NCI-H2107 (cell line): ENCODE measurements at regions not wholly inside any gene's neighbourhood (a gene's known extent, or its start where the extent isn't known, plus 50 kb on each side); places are given as distances from the start of the nearest gene placed in this dataset.
"Not testable (repeated sequence)": the region's sequence is repeated elsewhere in the genome, so short reads cannot be mapped to it uniquely, and the experiment has no call there.

ENCODE experiments used
- DNase-seq: peaks from one replicate; lab custom pipeline; 2025; lab: John Stamatoyannopoulos, UW

DNA sequence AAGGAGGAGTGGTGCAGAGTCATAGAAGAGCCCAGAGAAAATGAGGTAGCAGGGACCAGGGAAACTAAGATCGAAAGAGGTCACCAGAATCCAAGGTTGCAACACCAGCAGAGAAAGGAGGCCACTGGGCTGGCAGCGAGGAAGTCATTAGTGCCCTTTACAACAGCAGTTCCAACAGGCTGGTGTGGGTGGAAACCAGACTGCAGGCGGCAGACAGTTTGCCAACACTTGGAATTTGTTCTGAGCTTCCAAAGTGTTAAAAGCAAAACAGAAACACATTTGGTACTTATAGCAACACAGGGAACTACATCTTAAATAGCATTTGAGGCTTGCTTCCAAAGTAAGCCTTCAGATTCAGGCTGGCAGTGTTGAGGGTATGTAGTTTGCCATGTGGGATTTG, 95.2 kb upstream of the PWP1 start:
- DNase-seq = no peak

- DNase-seq = no peak
These were observed 94.7 kb upstream of the PWP1 start for GRCh38 chr12:107590814-107591375.

DNA sequence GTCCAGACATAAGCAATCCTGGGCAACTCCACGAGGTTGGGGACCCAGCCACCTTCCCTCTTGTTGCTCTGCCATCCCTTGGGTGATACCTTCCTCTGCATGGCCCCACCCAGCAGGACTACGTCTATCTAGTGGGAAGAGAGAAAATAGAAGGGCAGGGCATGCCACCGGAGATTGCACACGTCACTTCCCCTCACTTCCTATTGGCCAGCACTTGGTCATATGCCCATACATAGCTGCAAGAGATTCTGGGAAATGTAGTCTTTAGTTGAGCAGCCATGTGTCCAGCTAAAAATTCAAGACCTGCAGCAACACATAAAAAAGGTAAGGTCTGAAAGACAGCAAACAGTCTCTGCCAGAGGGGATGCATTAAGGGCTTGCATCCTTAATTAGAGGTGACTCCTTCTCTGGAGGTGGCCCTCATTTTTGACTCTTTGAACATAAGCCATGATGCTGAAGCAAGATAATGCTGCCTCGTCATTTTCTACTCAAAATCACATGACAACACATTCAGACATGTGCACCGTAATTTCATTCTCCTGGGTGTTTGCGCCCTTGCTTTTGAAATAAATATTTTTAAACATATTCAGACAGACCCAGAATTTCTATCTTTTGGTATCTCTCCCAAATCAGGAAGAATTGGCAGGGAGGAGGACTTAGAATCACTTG, 91.8 kb upstream of the PWP1 start:
- no peak for DNase-seq

- DNase-seq = no peak
These were observed 90.6 kb upstream of the PWP1 start for GRCh38 chr12:107594995-107595394.

- DNase-seq = no peak
These were observed 87.7 kb upstream of the PWP1 start for GRCh38 chr12:107597695-107598410.

GRCh38 chr12:107598906-107599305, 86.7 kb upstream of the PWP1 start:
- DNase-seq = no peak

DNA sequence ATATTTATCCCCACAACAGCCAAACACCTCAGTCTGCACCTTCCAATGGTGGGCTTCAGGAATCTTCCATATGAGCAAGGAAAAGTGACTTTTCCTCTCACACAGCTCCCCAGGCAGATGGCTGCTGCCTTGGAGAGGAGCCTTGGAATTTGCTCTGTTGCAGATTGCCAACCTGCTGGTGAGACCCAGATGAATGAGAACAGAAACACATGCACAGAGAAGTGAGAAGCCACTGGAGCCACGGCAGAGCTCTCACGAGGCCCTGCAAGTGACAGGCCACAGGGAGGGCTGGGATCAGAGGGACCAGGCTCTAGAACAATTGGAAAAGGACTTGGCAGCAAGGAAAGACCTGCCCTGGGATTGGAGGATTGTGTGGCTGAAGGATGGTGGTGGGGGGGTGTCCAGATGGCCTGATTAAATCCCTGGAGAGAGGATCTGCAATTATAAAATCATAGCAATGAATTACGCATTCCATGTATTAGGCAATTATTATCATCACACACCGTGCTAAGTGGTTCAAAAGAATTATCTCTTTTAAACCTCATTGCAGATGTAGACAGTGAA, 84.9 kb upstream of the PWP1 start:
- no peak for DNase-seq

DNA sequence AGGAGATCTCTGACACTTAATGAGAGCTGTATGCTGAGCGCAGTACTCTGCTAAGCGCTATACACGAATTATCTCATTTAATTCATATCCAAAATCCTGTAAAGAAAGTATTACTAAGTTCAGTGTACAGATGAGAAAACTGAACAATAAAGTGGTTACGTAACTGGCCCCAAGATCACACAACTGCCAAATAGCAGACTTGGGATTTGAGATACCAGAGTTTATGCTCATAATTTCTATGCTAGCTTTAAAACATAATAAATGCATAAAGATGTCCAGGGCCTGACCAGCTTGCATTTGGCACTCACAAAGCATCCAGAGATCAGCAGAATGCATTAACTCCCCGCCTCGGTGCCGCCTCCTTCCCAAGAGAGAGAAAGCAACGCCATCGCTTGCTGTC, 83.2 kb upstream of the PWP1 start:
- DNase-seq = no peak

DNA sequence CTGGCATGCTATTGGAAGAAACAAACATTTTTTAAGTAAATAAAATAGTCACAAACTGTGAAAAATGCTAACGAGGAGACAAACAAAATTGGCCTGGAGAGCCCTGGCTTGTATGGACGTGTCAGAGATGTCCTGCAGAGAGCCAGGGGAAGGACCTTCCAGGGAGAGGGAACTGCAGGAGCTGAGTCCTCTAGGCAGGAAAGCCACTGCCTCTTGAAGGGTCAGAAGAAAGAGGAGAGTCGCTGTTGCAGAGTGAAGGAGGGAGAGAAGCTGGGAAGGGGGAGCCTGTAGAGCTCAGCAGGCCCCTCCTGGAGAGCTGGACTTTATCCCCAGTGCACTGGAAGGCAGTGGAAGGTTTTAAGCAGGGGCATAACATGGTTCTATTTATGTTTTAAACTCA, 80.3 kb upstream of the PWP1 start:
- DNase-seq = no peak

- DNase-seq = peak; percentile 86
These were observed 77.9 kb upstream of the PWP1 start for GRCh38 chr12:107607464-107608392.

DNA sequence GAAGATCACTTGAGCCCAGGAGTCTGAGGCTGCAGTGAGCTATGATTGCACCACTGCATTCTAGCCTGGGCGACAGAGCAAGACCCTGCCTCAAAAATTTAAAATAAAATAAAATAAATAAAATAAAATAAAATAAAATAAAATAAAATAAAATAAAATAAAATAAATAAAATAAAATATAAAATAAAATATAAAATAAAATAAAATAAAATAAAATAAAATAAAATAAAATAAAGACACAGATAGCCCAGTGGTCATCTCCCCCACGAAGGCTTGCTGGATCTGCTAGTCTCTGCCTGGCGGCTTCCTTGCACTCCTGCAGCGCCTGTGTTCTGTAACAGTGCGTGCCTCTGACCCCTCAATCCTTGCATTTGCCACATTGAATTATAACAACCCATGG, 76.8 kb upstream of the PWP1 start:
- not testable (repeated sequence) for DNase-seq

DNA sequence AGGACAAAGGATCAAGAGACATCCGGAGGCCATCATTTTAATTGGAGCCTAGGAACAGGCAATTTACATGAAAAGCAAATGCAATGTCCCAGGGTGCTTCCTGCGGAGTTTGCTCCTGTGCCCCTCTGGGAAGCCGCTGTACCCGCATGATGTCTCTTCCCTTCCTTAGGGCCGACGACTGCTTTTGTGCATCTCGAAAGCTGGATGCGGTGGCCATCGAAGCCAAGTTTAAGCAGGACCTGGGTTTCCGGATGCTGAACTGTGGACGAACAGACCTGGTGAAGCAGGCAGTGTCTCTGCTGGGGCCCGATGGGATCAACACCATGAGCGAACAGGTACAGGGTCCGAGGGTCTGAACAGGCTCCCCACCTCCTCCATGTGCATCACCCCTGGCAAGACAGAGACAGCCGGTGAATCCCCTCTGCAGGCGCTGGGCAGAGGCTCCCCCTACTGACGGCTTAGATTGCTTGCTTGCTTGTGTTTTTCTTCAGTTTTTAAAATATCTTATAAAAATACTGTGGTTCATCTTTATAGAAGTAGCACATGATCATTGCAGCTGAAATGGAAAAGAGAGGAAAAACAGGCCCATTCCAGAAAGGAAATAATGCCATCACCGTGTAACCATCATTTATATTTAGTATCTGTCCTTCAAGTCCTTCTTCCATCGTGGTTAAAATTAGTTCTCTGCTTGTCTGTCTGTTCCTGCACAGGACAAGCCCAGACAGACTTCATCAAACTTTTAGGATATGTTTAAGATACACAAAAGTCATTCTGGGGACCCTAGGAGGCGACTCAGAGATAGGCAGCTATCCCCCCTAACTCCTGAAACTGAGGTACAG, 75.4 kb upstream of the PWP1 start:
- no peak for DNase-seq

DNA sequence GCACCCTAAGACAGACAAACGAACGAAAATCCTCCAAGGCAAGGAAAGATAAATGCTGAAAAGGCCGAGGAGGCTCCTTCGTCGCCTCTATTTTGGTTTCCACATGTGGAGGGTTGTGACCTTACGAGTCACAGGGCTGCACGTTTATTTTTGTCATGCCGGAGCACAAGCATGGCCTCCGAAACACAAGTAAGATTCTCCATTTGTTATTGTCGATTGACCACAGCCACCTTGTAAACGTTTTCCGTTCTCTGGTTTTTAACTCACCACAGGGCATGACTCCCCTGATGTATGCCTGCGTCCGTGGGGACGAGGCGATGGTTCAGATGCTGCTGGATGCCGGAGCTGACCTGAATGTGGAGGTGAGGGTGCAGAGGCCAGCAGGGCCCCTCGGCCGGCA, 73.1 kb upstream of the PWP1 start:
- DNase-seq = no peak

DNA sequence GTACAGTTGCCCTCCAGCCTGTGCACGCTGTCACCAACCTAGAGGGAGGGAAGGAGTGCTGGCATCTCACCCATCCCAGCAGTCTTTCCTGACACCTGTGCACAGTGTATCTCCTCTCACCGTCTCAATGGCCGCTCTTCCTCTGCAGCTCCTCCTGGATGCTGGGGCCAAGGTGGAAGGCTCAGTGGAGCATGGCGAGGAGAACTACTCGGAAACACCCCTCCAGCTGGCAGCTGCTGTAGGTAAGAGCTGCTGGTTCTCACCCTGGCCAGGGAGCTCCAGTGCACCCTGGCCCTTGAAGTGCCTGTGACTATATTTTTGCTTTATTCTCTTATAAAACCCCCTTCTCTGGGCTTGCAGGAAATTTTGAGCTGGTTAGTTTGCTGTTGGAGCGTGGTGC, 68.7 kb upstream of the PWP1 start:
- no peak for DNase-seq

DNA sequence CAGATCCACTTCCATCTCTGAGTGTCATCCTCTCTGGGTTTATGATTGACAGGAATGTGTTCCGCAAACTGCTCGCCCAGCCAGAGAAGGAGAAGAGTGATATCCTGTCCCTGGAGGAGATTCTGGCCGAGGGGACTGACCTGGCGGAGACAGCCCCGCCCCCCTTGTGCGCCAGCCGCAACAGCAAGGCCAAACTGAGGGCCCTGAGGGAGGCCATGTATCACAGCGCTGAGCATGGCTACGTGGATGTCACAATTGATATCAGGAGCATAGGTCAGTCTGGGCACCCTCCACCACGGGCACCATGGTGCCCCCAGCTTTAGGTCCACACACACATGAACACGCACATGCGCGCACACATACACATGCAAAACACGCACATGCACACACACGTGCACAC, 67.5 kb upstream of the PWP1 start:
- DNase-seq = no peak

GRCh38 chr12:107619831-107620230, 65.8 kb upstream of the PWP1 start:
- DNase-seq = no peak

GRCh38 chr12:107622001-107622400, 63.6 kb upstream of the PWP1 start:
- DNase-seq = no peak

GRCh38 chr12:107624493-107624892, 61.1 kb upstream of the PWP1 start:
- no peak for DNase-seq

DNA sequence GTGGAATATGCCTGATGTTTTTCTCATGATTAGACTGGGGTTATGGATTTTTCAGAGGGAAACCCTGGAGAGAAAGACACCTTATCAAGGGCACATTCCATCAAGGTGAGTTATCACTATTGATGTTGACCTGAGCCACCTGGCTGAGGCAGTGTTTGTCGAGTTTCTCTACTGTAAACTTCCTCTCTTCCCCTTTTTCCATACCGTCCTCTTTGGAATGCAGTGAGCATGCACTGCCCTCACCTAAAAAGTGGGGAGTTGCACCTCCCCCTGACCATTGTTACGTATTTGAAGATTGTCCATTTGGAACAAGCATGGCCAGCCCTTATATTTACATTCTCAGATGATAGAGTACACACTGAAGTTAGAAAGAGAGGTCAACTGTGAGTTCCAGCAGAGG, 53.9 kb upstream of the PWP1 start:
- no peak for DNase-seq

GRCh38 chr12:107632246-107632645, 53.4 kb upstream of the PWP1 start:
- no peak for DNase-seq

DNA sequence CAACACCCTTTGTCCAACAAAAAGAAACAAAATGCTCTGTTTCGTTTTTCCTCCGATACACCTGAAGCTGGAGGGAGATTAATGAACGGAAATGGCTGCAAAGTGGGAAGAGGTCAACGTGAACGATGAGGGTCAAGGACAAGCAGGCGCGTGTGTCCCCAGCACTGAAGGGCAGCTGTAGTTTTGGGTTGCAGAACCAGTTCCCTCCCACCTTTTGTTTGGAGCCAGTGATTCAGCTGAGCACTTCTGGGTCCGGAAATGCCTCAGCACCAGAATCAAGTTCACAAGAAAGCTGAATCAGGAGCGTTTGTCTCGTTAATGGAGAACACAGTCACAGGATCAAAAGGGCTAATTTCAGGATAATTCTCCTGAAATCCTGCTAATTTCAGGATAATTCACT, 51.1 kb upstream of the PWP1 start:
- no peak for DNase-seq
